Activated naive CD8-positive, alpha-beta T cell (primary cell): ENCODE measurements at regions not wholly inside any gene's neighbourhood (a gene's known extent, or its start where the extent isn't known, plus 50 kb on each side); places are given as distances from the start of the nearest gene placed in this dataset.

Experiments used
- H3K27ac Mint-ChIP-seq: one replicate; pipeline ENCODE4 v1.8.0; 2021; ENCODE audit warnings: mixed read lengths
- H3K27me3 Mint-ChIP-seq: one replicate; pipeline ENCODE4 v1.8.0; 2021; ENCODE audit warnings: mixed read lengths
- H3K36me3 Mint-ChIP-seq: one replicate; pipeline ENCODE4 v1.8.0; 2021; ENCODE audit warnings: mixed read lengths
- H3K4me1 Mint-ChIP-seq: one replicate; pipeline ENCODE4 v1.8.0; 2021; ENCODE audit warnings: low read depth, mixed read lengths
- H3K4me3 Mint-ChIP-seq: one replicate; pipeline ENCODE4 v1.8.0; 2021; ENCODE audit warnings: mild to moderate bottlenecking, mixed read lengths
- H3K9me3 Mint-ChIP-seq: one replicate; pipeline ENCODE4 v1.8.0; 2021; ENCODE audit warnings: low read depth, mixed read lengths

- H3K9me3 Mint-ChIP-seq: no peaks in the 10 kb centered on the region
- H3K4me1 Mint-ChIP-seq: peaks cover 30% of the 10 kb centered on the region
- no peak overlapping the region for H3K27ac Mint-ChIP-seq
- no peaks in the 10 kb centered on the region for H3K27me3 Mint-ChIP-seq
- no peak overlapping the region for H3K4me3 Mint-ChIP-seq
- H3K36me3 Mint-ChIP-seq: peaks cover 2% of the 10 kb centered on the region
Measured at GRCh38 chr3:7871003-7871560, 630.5 kb upstream of the LMCD1 start.

- H3K4me1 Mint-ChIP-seq: peaks cover 39% of the 10 kb centered on the region
- H3K9me3 Mint-ChIP-seq: no peaks in the 10 kb centered on the region
- H3K27ac Mint-ChIP-seq: no peak overlapping the region
- no peaks in the 10 kb centered on the region for H3K27me3 Mint-ChIP-seq
- no peak overlapping the region for H3K4me3 Mint-ChIP-seq
- H3K36me3 Mint-ChIP-seq: peaks cover 4% of the 10 kb centered on the region
Measured at GRCh38 chr3:7874116-7874515, 627.5 kb upstream of the LMCD1 start.

GRCh38 chr3:7875925-7876324 is 625.7 kb upstream of the LMCD1 start:
- Mint-ChIP-seq H3K4me1 (peaks cover 55% of the 10 kb centered on the region), H3K4me3 (no peak overlapping the region), H3K27me3 (no peaks in the 10 kb centered on the region), H3K27ac (peak overlapping the region; percentile 95), H3K36me3 (peaks cover 5% of the 10 kb centered on the region), H3K9me3 (peaks cover 2% of the 10 kb centered on the region)

- Mint-ChIP-seq H3K27ac (peak overlapping the region; percentile 95), H3K4me1 (peaks cover 64% of the 10 kb centered on the region), H3K9me3 (peaks cover 8% of the 10 kb centered on the region), H3K4me3 (peak overlapping the region; percentile 68), H3K36me3 (peaks cover 7% of the 10 kb centered on the region), H3K27me3 (no peaks in the 10 kb centered on the region)
Measured at GRCh38 chr3:7876741-7877297, 624.8 kb upstream of the LMCD1 start.

GRCh38 chr3:7877312-7877711 is 624.3 kb upstream of the LMCD1 start:
- H3K9me3 Mint-ChIP-seq: peaks cover 8% of the 10 kb centered on the region
- H3K4me1 Mint-ChIP-seq: peaks cover 69% of the 10 kb centered on the region
- H3K4me3 Mint-ChIP-seq: peak overlapping the region; percentile 68
- H3K27ac Mint-ChIP-seq: peak overlapping the region; percentile 95
- peaks cover 7% of the 10 kb centered on the region for H3K36me3 Mint-ChIP-seq
- H3K27me3 Mint-ChIP-seq: no peaks in the 10 kb centered on the region

GRCh38 chr3:7879572-7879971 is 622.1 kb upstream of the LMCD1 start:
- H3K4me1 Mint-ChIP-seq: peaks cover 71% of the 10 kb centered on the region
- peaks cover 8% of the 10 kb centered on the region for H3K9me3 Mint-ChIP-seq
- H3K27ac Mint-ChIP-seq: peak overlapping the region; percentile 54
- H3K27me3 Mint-ChIP-seq: no peaks in the 10 kb centered on the region
- H3K4me3 Mint-ChIP-seq: no peak overlapping the region
- peaks cover 7% of the 10 kb centered on the region for H3K36me3 Mint-ChIP-seq

GRCh38 chr3:7881946-7882345 is 619.7 kb upstream of the LMCD1 start:
- H3K36me3 Mint-ChIP-seq: peaks cover 15% of the 10 kb centered on the region
- H3K4me1 Mint-ChIP-seq: peaks cover 55% of the 10 kb centered on the region
- no peak overlapping the region for H3K4me3 Mint-ChIP-seq
- peaks cover 21% of the 10 kb centered on the region for H3K9me3 Mint-ChIP-seq
- H3K27me3 Mint-ChIP-seq: no peaks in the 10 kb centered on the region
- H3K27ac Mint-ChIP-seq: no peak overlapping the region

GRCh38 chr3:7897655-7898054 is 604.0 kb upstream of the LMCD1 start:
- H3K27ac Mint-ChIP-seq: no peak overlapping the region
- peaks cover 14% of the 10 kb centered on the region for H3K4me1 Mint-ChIP-seq
- H3K27me3 Mint-ChIP-seq: no peaks in the 10 kb centered on the region
- H3K4me3 Mint-ChIP-seq: no peak overlapping the region
- H3K9me3 Mint-ChIP-seq: no peaks in the 10 kb centered on the region
- H3K36me3 Mint-ChIP-seq: no peaks in the 10 kb centered on the region

GRCh38 chr3:7913283-7913682 is 588.3 kb upstream of the LMCD1 start:
- Mint-ChIP-seq H3K27me3 (no peaks in the 10 kb centered on the region), H3K36me3 (no peaks in the 10 kb centered on the region), H3K4me3 (no peak overlapping the region), H3K9me3 (no peaks in the 10 kb centered on the region), H3K4me1 (peaks cover 33% of the 10 kb centered on the region), H3K27ac (no peak overlapping the region)

GRCh38 chr3:7915356-7915755 is 586.3 kb upstream of the LMCD1 start:
- Mint-ChIP-seq H3K9me3 (no peaks in the 10 kb centered on the region), H3K36me3 (no peaks in the 10 kb centered on the region), H3K4me1 (peaks cover 41% of the 10 kb centered on the region), H3K27me3 (no peaks in the 10 kb centered on the region), H3K27ac (no peak overlapping the region), H3K4me3 (no peak overlapping the region)

GRCh38 chr3:7917443-7918151 is 584.0 kb upstream of the LMCD1 start:
- Mint-ChIP-seq H3K27ac (peak overlapping the region; percentile 30), H3K4me3 (peak overlapping the region; percentile 1)

GRCh38 chr3:7920211-7920610 is 581.4 kb upstream of the LMCD1 start:
- Mint-ChIP-seq H3K4me1 (peaks cover 34% of the 10 kb centered on the region), H3K27me3 (no peaks in the 10 kb centered on the region), H3K9me3 (no peaks in the 10 kb centered on the region), H3K4me3 (no peak overlapping the region), H3K36me3 (no peaks in the 10 kb centered on the region), H3K27ac (no peak overlapping the region)

More at GRCh38 chr3:7917443-7918151, 584.0 kb upstream of the LMCD1 start:
- Mint-ChIP-seq H3K36me3 (no peaks in the 10 kb centered on the region), H3K9me3 (no peaks in the 10 kb centered on the region), H3K4me1 (peaks cover 41% of the 10 kb centered on the region), H3K27me3 (no peaks in the 10 kb centered on the region)

GRCh38 chr3:7924228-7924627 is 577.4 kb upstream of the LMCD1 start:
- peaks cover 11% of the 10 kb centered on the region for H3K4me1 Mint-ChIP-seq
- no peaks in the 10 kb centered on the region for H3K9me3 Mint-ChIP-seq
- H3K27ac Mint-ChIP-seq: no peak overlapping the region
- no peaks in the 10 kb centered on the region for H3K27me3 Mint-ChIP-seq
- no peaks in the 10 kb centered on the region for H3K36me3 Mint-ChIP-seq
- no peak overlapping the region for H3K4me3 Mint-ChIP-seq

- H3K27ac Mint-ChIP-seq: no peak overlapping the region
- peaks cover 2% of the 10 kb centered on the region for H3K36me3 Mint-ChIP-seq
- H3K27me3 Mint-ChIP-seq: no peaks in the 10 kb centered on the region
- peaks cover 4% of the 10 kb centered on the region for H3K9me3 Mint-ChIP-seq
- H3K4me3 Mint-ChIP-seq: no peak overlapping the region
- peaks cover 11% of the 10 kb centered on the region for H3K4me1 Mint-ChIP-seq
Measured at GRCh38 chr3:7927015-7927414, 574.6 kb upstream of the LMCD1 start.

GRCh38 chr3:7927864-7928263 is 573.8 kb upstream of the LMCD1 start:
- peaks cover 12% of the 10 kb centered on the region for H3K4me1 Mint-ChIP-seq
- H3K4me3 Mint-ChIP-seq: no peak overlapping the region
- H3K27ac Mint-ChIP-seq: no peak overlapping the region
- no peaks in the 10 kb centered on the region for H3K27me3 Mint-ChIP-seq
- peaks cover 2% of the 10 kb centered on the region for H3K36me3 Mint-ChIP-seq
- H3K9me3 Mint-ChIP-seq: peaks cover 4% of the 10 kb centered on the region
